ENCODE measurements at regions not wholly inside any gene's neighbourhood (a gene's known extent, or its start where the extent isn't known, plus 50 kb on each side); places are given as distances from the start of the nearest gene placed in this dataset.
A peak's percentile ranks its signal among the peaks of the same experiment; 100 is the strongest.

- DNase-seq (ENCODE audit: low spot score in 2 of 2), result no peak
- Histone ChIP-seq H3K9me3 (no peaks in the 10 kb centered on the region), H3K4me3 (no peak overlapping the region), H3K27me3 (no peaks in the 10 kb centered on the region), H3K4me1 (no peaks in the 10 kb centered on the region), H3K36me3 (no peaks in the 10 kb centered on the region), H3K27ac (no peak overlapping the region)
- 88 to 90% methylated on average over 7 of the region's 7 CpGs for WGBS, 2 donors
- TF ChIP-seq CTCF (IDR thresholded peaks at IDR 0.05) (no peak), POLR2A (IDR thresholded peaks at IDR 0.05) (no peak), EP300 (IDR thresholded peaks at IDR 0.05) (no peak)
Measured at GRCh38 chr2:10224734-10225133, 78.0 kb upstream of the HPCAL1 start.

- no peak for DNase-seq (ENCODE audit: low spot score in 2 of 2)
Measured at GRCh38 chr2:10225291-10226037, 77.2 kb upstream of the HPCAL1 start.

GRCh38 chr2:10226038-10226724 lies 76.5 kb upstream of the HPCAL1 start:
- TF ChIP-seq CTCF (IDR thresholded peaks at IDR 0.05), result no peak
- no peak for TF ChIP-seq EP300 (IDR thresholded peaks at IDR 0.05)
- no peak for TF ChIP-seq POLR2A (IDR thresholded peaks at IDR 0.05)
- H3K4me1 ChIP-seq, result no peaks in the 10 kb centered on the region
- DNase-seq (ENCODE audit: low spot score in 2 of 2), result peak in 1 of 2 donors; percentile 7
- H3K36me3 ChIP-seq, result no peaks in the 10 kb centered on the region
- peaks cover 0 to 3% (median 0%) of the 10 kb centered on the region in 4 donors for H3K9me3 ChIP-seq
- H3K27ac ChIP-seq, result no peak overlapping the region
- H3K4me3 ChIP-seq, result no peak overlapping the region
- no peaks in the 10 kb centered on the region for H3K27me3 ChIP-seq
- 85 to 89% methylated on average over 17 to 18 of the region's 19 CpGs for WGBS, 2 donors

More at GRCh38 chr2:10225291-10226037, 77.2 kb upstream of the HPCAL1 start:
- no peak overlapping the region for H3K27ac ChIP-seq
- H3K4me1 ChIP-seq, result no peaks in the 10 kb centered on the region
- no peak overlapping the region for H3K4me3 ChIP-seq
- no peak for TF ChIP-seq POLR2A (IDR thresholded peaks at IDR 0.05)
- no peak for TF ChIP-seq EP300 (IDR thresholded peaks at IDR 0.05)
- TF ChIP-seq CTCF (IDR thresholded peaks at IDR 0.05), result no peak
- H3K27me3 ChIP-seq, result no peaks in the 10 kb centered on the region
- WGBS, 2 donors, result 73% methylated on average over 15 of the region's 15 CpGs
- H3K9me3 ChIP-seq, result peaks cover 0 to 3% (median 0%) of the 10 kb centered on the region in 4 donors
- no peaks in the 10 kb centered on the region for H3K36me3 ChIP-seq

- DNase-seq (ENCODE audit: low spot score in 2 of 2), result no peak
- WGBS, 2 donors, result 87 to 88% methylated on average over 20 of the region's 20 CpGs
Measured at GRCh38 chr2:10228611-10229365, 73.9 kb upstream of the HPCAL1 start.

More at GRCh38 chr2:10228611-10229365, 73.9 kb upstream of the HPCAL1 start:
- Histone ChIP-seq H3K4me1 (no peaks in the 10 kb centered on the region), H3K27me3 (no peaks in the 10 kb centered on the region), H3K36me3 (no peaks in the 10 kb centered on the region), H3K4me3 (no peak overlapping the region), H3K27ac (no peak overlapping the region), H3K9me3 (peaks cover 0 to 3% (median 0%) of the 10 kb centered on the region in 4 donors)
- no peak for TF ChIP-seq POLR2A (IDR thresholded peaks at IDR 0.05)
- TF ChIP-seq EP300 (IDR thresholded peaks at IDR 0.05), result no peak
- no peak for TF ChIP-seq CTCF (IDR thresholded peaks at IDR 0.05)
